Activated CD4-positive, alpha-beta T cell treated with anti-CD3 and anti-CD28 coated beads, Interleukin-10, Interleukin-2, amounts not matched to agents 100 ng/mL and 50 ng/mL, durations not matched to agents 16 hours and 8 hours (primary cell): ENCODE measurements at regions not wholly inside any gene's neighbourhood (a gene's known extent, or its start where the extent isn't known, plus 50 kb on each side); places are given as distances from the start of the nearest gene placed in this dataset.

Experiments
- DNase-seq: peaks from one replicate; pipeline ENCODE4 v3.0.0-alpha.2; 2020

DNA sequence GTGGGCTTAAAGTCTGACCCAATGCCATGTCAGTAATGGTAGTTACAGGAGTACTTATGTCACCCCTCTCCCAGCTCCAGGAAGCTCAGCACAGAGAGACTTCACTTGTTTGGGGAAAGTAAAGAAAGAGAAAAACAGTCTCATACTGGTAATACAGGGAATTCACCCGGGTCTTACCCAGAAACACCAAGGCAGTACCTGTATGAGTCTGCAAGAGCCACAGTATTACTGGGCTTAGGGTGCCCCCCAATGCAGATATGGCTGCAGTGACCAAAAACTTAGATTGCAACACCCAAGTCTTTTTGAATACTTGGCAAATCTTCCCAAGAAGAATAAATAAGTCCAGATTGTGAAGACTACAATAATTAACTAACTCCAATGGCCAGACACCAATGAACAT is 622.1 kb downstream of the IGSF11 start:
- DNase-seq, result no peak

DNA sequence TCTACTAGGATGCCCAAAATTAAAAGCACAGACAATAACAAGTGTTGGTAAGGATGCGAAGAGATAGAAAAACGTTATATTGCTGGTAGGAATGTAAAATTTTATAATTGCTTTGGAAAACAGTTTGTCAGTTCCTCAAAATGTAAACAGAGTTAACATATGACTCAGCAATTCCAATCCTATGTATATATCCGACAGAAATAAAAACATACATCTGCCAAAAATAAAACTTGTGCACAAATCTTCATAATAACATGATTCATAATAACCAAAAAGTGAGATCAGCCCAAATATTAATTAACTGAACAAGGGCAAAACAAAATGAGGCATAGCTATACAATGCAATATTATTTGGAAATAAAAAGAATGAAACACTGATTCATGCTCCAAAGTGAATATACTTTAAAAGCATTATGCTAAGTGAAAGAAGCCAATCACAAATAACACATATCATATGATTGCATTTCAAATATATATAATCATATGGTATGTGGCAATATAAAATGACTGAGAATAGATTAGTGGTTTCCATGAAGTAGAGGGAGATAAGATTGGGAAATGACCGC is 609.3 kb downstream of the IGSF11 start:
- no peak for DNase-seq

DNA sequence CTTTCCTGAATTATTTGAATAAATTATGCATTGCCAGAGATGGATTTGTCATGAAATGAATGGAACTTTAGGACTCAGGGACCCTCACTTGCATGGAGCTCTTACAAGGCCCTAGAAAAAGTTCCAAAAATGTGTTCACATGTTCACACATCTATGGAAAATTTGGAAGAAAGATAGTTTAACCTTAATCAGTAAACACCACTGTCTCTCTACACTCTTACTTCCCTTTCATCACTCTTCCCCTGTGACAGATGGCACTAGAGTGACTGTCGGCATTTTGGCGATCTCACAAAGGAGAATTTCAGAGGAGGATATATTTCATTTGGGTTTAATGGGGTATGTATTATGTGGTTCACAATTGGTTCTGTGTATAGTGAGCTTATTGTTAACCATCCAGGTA is 600.8 kb downstream of the IGSF11 start:
- DNase-seq, result no peak

DNA sequence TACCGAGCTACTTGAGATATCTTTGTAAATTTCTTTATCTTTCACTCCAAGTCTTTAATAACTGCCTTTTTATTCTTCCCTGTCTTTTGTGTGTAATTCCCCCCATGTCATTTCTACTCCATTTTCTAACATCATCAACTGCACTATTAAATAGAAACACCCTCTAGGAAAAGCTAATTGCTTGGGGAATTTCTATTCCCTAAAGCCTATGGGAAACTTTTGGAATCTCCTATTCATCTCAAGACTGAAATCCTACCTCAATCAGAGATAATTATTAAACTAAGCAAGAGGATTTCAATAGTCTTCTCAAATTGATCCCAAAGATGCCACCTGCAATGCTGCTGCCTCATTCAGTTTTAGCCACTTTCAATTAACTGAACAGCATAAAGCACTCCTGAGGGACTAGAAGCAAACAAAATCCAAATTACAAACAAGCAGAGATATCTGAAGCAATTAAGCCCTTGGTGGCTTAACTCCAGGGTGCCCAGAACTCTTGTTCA is 598.7 kb downstream of the IGSF11 start:
- no peak for DNase-seq

DNA sequence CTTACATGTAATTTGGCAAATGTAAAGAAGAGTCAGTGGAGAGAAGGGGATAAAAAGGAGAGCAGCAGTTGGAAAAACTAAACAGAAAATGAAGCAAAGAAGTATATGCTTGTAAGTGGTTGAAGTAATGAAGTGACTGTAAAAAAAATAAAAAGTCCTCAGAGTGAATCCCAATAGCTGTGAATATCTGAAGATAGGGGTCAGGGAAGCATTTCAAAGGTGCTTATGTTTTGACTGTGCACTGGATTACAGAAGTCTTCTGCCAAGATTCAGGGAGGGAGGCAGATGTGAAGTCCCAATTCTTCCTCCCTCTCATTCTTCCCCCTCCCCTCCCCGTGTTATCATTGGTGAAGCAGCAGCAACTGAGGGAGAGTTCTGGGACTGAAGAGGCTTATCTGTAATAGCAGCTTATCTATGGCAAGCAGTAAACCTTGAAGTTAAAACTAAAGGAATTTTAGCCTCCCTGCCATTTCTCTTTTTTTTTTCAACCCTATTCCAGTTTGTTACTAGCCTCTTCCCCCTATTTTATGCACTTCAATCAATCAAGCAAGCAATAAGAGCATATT is 597.9 kb downstream of the IGSF11 start:
- no peak for DNase-seq

DNA sequence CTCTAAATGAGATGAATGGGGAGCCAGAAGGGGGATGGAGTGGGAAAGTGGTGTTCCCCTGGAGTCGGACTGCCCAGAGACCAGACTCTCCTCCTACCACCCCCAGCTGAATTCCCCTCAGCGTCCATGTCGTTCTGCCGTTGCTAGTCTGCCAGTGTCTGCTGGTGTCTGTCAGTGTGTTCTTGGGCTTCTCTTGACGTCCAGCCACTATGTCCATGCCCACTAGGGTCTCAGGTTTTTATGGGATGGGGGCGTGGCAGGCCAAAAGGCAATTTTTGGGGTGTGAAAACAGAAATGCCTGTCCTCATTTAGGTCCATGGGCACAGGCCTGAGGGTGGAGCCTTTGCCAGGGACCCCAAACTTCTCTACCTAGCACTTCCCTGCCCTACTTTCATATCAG is 589.6 kb downstream of the IGSF11 start:
- no peak for DNase-seq

DNA sequence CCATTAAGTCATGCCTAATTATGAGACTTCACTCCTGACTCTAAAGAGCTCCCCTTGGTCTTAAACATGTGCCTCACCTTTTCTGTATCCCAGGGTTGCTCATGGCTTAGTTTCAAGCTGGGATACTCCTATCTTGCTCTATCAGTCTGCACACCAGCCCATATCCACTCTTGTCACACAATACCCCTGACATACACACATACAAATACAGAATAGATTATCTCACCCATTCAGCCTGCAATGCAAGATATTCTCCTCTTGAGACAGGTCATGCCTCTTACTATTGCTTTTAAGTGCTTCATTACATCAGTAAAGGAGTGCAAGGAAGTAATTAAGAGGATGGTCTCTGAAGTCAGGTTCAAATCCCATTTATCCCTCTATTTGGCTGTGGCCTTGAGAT is 587.3 kb downstream of the IGSF11 start:
- no peak for DNase-seq

DNA sequence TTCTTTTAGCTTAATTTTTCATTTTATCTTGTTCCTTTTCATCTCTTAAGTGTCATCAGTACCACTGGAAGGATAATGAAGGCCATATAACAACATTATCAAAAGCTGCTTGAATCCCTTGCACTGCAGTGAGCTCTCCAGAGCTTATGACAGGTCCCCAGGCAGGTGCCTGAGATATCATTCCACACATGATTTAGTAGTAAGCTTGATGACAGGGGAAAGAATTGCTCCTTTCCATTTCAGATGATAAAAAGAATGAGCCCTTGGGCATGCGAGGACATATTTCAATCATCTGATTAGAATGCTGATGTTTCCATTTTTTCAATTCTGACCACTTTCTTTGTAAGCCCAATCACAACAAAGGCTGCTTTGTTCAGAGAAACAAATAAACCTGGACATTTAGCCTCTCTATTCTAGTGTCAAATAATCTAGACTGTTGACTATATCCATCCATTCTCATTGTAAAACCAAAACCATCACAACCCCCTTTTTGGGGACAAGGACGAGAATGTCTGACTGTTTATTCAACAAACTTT is 567.8 kb downstream of the IGSF11 start:
- no peak for DNase-seq

DNA sequence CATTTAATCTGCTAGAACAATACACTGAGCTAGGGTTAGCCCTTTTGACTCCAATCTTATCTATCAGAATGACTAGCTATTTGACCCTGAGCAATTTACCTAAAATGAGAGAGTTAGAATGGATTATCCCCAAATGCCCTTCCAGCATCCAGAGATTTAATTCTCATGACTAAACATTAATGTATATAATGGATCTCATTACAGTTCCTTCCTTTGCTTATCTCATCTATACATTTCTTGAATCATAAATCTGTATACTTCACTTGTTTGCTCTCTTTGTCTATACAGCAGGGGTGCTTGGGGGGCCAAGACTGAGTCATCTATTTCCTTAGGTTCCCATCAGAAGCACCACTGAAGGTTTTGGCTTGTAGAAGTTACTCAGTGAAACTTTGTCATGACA is 565.8 kb downstream of the IGSF11 start:
- DNase-seq, result no peak

DNA sequence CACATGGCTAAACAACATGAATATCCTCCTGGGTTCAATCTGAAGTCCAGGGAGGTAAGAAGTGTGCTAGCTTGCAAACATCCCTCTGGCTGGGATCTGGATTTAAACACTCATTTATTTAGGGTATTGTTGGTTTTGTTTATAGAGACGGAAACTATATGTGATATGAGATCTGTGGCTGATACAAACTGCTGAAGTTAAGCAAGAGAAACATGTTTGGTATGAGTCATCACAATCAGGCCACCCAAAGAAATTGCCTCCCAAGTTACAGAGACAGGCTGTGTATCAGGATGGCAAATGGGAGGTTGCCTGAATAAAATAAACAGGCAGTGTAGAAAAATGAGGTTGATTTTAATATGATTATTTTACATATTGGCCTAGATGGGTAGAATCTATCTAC is 562.1 kb downstream of the IGSF11 start:
- DNase-seq, result no peak

DNA sequence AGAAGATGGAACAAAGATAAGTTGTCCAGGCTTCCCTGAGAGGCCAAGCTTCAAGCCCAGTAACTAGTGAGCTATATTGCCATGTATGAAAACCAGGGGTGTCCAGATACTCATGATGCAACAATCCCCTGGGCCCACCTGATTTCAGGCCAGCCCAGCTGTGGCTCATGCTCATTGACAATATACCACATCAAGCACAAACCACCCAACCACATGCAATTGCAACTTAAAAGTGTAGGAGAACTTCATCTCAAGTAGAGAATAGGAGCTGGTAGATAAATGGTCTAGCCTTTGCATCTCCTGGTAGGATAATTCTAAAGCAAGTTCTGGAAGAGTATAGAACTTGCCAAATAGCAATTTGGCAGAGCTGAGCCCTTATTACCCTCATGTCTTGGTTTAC is 561.3 kb downstream of the IGSF11 start:
- no peak for DNase-seq

DNA sequence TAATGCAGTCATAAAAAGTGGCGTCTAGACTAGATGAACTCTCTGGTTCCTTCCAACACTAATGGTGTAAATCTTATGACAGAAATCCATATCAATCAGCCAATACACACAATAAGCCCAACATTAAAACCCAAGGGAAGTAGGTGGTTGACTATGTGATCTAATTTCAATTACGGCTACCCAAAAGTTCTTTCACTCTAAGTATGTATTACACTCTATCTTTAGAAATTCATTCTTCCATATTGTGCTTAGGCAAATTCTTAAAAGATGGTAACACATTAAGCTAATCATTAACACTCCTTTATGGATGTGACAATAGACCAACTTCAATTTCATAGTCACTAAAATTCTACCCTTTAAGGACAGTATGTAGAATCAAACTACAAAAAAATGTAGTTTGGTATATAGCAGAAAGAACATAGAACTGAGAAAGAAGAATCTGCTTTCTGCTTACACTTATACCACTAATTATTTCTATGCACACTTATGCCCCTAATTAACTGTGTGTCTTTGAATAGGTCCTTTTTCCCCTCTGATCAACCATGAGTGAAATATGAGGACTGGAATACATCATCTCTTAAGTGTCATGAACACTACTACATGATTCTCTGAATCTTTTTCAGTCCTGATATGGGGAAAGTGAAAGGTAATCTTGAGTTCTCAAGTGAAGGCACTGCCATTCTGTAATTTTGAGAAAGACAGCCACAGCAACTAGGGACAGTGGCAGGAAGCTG is 557.6 kb downstream of the IGSF11 start:
- DNase-seq, result no peak

DNA sequence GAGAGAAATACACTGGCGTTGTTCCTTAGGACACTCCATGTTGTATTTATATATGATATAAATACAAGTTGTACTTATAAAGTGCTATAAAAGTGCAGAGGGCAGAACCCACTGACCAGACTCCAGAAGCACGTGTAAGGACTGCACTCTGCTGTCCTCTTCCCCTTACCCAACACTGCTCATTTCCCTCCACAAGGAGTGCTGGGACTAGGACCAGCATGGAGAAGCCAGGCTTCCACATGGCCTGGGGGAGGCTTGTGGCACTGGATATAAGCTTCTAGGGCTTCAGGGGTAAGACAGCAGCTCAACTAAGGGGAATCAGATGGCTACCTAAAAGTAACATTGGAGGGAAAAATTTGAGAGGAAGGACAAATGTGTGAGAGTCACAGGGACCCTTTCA is 556.9 kb downstream of the IGSF11 start:
- DNase-seq, result no peak

DNA sequence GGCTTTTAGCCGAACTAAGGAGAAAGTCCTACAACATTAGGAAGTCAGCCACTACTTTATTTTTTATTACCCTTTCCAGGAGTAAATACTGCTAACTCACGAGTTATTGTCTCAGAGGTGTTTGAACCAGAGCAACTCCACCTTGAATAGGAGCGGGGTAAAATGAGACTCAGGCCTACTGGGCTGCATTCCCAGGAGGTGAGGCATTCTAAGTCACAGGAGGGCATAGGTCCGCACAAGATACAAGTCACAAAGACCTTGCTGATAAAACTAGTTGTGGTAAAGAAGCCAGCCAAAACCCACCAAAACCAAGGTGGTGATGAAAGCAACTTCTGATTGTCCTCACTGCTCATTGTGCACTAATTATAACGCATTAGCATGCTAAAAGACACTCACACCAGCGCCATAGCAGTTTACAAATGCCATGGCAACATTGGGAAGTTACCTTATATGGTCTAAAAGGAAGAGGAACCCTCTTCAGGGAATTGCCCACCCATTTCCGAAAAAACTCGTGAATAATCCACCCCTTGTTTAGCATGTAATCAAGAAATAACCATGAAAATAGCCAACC is 555.9 kb downstream of the IGSF11 start:
- no peak for DNase-seq

DNA sequence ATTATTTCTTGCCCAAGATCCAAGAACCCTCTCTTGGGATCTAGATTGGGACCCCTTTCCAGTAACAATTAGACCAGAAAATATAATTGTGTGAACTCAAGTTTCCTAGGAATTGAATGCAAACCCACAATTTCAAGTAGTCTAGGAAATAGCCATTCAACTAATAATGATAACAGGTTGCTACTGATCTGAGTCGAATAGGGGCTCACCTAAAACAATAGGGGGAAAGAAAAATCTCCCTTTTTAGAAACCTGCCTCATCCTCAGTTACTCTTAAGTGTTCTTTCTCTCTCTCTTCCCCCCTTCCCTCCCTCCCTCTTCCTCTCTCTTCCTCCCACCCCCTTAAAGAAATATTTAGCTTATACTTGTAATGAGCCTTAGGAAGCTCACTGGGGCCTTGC is 555.3 kb downstream of the IGSF11 start:
- no peak for DNase-seq

DNA sequence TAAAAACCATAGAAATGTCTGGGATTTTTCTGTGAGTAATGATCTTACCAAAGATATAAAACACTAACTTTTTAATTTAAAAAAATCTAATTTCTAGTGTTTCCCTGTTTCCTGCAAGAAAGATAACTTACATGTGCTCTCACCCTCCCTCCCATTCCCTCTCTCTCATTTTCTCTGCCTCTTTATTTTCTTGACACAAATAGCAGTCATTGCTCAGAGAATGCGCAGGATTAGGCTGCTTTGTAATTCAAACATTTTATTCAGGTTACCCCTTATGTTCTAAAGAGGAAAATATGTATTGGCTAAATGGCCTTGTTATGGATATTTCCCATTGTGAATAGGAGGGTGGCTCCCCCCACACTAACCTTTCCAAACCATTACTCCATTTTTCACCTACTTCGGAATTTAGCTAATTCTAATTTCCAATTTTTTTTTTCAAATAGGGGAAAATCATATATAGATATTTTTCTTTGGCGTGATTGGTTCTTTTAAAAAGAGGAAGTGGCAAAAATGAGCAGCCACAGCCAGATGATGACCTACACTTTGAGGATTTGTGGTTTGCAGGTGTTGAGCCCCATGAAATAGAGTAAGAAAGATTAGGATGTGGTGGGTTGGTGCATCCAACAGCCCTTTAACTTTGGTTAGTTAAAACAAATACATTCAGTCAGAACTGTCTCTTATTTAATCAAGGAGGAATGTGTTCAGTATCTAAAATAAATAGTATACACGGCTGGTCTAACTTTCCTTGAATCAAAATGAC is 554.4 kb downstream of the IGSF11 start:
- DNase-seq, result no peak

DNA sequence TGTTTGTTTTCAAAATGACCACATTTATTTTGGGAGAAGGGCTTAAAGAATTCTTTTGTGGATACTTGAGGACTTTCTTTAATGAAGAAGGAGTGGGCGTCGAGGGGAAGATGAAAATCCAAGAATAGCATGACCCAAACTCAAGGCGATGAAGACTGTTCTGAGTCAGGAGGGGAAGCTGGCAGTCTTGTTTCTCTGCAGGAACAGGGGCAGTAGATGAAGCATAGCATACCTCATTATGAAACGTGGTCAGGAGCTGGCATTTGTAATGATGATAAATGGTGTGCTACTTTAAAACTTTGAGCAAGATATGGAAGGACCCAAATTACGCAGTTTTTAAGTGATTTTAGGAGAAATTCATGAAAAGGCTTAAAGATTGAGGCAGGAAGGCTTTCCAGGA is 549.0 kb downstream of the IGSF11 start:
- no peak for DNase-seq

DNA sequence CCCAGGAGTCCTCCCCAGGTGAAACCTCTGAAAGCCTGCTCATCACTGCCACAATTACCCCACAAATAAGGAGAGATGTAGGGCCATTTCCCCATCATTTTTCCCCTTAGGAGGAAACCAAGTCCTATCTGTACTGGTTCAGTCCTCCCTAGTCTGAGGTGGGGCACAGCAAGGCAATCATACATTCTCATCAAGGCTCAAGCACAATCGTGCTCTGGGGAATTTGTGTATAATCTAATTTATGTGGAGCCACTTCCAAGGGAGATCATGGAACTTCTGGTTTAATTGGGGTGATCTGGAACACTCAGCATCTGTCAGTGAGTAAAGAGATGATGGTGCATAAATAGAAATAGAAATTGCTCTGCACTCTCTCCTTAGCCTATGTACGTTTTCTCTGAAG is 546.9 kb downstream of the IGSF11 start:
- DNase-seq, result no peak

DNA sequence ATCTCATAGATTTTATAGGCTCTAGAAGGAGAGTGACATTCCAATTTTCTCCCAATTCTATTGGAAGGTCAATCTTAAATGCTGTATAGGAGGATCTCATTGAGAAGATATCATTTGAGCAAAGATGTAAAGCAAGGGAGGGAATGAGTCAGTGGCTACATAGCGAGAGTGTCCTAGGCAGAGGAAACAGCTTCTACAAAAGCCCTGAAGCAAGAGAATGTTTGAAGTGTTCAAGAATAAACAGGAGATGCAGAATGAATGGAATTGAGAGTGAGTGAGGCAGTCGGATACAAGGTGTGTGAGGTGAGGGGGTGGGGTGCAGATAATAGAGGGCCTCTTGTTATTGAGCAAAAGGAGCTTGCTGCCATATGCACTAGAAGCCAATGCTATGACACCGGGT is 545.9 kb downstream of the IGSF11 start:
- DNase-seq, result no peak

DNA sequence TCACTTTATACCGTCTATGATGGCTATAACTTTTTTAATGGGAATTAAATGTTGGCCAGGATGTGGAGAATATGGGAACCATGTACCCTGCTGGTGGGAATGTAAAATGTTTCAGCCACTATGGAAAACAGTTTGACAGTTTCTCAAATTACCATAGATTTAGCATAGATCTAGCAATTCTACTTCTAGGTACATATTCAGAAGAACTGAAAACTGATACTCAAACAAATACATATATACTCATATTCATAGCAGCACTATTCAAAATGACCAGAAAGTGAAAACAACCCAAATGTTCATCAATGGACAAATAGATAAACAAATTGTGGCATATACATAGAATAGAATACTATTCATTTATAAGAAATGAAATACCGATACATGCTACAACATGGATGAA is 539.4 kb downstream of the IGSF11 start:
- no peak for DNase-seq

DNA sequence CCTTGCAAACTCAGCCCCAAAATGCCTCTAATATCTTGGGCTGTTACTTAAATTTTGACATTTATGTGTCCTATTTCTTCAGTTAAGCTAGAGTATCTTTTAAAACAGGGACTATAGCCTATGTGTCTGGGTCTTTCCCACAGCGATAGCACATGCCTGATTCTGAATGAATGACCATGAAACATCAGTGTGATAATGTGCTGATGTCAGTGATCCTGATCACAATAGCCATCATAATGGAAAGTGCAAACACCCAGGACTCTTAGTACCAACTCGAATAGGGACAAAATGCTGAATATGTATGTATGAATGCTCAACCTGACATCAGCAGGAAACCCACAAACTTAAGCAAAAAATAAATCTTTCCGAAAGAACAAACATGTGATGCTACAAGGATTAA is 537.4 kb downstream of the IGSF11 start:
- no peak for DNase-seq

DNA sequence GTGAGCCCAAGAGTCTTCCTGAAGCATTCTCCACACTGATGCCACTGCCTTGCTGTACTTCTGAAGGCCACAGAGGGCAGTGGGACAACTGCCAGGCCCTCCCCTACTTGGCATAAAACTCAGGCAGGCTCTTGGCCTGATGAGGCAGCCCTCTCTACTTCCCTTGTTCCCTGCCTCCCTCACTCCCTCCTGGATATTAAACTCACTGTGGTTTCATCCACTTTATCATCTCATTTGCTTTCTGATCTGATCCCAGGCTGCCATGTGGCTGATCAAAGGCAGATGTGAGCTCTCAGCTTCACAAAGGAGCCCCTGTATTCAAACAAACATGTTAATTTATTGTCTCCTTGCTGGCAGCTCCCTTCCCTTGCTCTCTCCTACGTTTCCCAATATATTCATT is 533.5 kb downstream of the IGSF11 start:
- DNase-seq, result no peak

DNA sequence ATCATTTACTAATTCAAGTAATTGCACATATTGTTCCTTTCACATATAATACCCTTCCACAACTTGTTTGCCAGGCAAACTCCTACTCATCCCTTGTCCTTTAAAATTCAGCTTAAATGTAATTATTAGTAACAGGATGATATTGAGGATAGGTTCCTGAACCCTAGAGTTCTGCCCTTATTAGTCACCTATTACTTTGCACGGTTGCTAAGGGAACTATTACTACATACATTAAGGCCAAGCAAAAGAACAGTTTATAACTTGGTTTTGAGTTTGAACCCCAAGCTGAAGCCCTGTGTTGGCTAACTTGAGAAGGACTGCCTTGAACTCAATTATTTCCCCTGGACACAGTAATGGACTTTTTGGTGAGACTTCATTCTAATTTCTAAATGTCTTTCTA is 529.7 kb downstream of the IGSF11 start:
- DNase-seq, result no peak
